HFFc6 (cell line): ENCODE measurements at regions not wholly inside any gene's neighbourhood (a gene's known extent, or its start where the extent isn't known, plus 50 kb on each side); places are given as distances from the start of the nearest gene placed in this dataset.

Experiments used
- DNase-seq: peaks from one replicate; pipeline ENCODE4 v3.0.0-alpha.2; 2018
- H3K27ac Mint-ChIP-seq: 2 replicates; pipeline ENCODE4 v1.8.0; 2020; ENCODE audit warnings: mild to moderate bottlenecking, mixed read lengths
- H3K27me3 Mint-ChIP-seq: 2 replicates; pipeline ENCODE4 v1.8.0; 2021; ENCODE audit warnings: mild to moderate bottlenecking, moderate library complexity, mixed read lengths; ENCODE audit not compliant: insufficient read depth
- H3K36me3 Mint-ChIP-seq: 2 replicates; pipeline ENCODE4 v1.8.0; 2021; ENCODE audit warnings: low read depth, mixed read lengths
- H3K4me1 Mint-ChIP-seq: 2 replicates; pipeline ENCODE4 v1.8.0; 2020; ENCODE audit warnings: low read depth, mixed read lengths
- H3K4me3 Mint-ChIP-seq: 2 replicates; pipeline ENCODE4 v1.8.0; 2020; ENCODE audit warnings: mild to moderate bottlenecking, moderate library complexity, mixed read lengths
- H3K9me3 Mint-ChIP-seq: 2 replicates; pipeline ENCODE4 v1.8.0; 2020; ENCODE audit warnings: mild to moderate bottlenecking, mixed read lengths
- CTCF ChIP-seq: fragments of 200-600 bp; sonication (generic); IDR thresholded peaks from 2 replicates; pipeline ENCODE4 v1.5.0; 2021; ENCODE audit warnings: antibody characterized with exemption, mild to moderate bottlenecking

- peaks cover 46% of the 10 kb centered on the region for H3K4me1 Mint-ChIP-seq
- H3K27me3 Mint-ChIP-seq = no peaks in the 10 kb centered on the region; the same call in 1 of the 2 replicates
- H3K4me3 Mint-ChIP-seq = no peak overlapping the region
- DNase-seq = peak; percentile 49
- TF ChIP-seq CTCF = peak; percentile 83
- peak overlapping the region; percentile 49 for H3K27ac Mint-ChIP-seq
- no peaks in the 10 kb centered on the region for H3K9me3 Mint-ChIP-seq
- H3K36me3 Mint-ChIP-seq = 0 out of 2 replicates have a peak, but pooled peaks cover 6% of the 10 kb centered on the region
These were observed 259.9 kb upstream of the TARS1 start for GRCh38 chr5:33180900-33181299.

GRCh38 chr5:33182986-33183385 is 257.8 kb upstream of the TARS1 start:
- TF ChIP-seq CTCF = no peak
- DNase-seq = no peak
- Mint-ChIP-seq H3K27me3 (no peaks in the 10 kb centered on the region; the same call in 1 of the 2 replicates), H3K36me3 (peaks cover 6% of the 10 kb centered on the region; the same call in 1 of the 2 replicates), H3K4me1 (peaks cover 38% of the 10 kb centered on the region), H3K27ac (no peak overlapping the region; the same call in 1 of the 2 replicates), H3K9me3 (peaks cover under 1% of the 10 kb centered on the region; the same call in 1 of the 2 replicates), H3K4me3 (no peak overlapping the region)

- H3K27me3 Mint-ChIP-seq = no peaks in the 10 kb centered on the region; the same call in 1 of the 2 replicates
- H3K4me3 Mint-ChIP-seq = no peak overlapping the region
- no peak for DNase-seq
- H3K9me3 Mint-ChIP-seq = peaks cover 11% of the 10 kb centered on the region
- peaks cover 12% of the 10 kb centered on the region for H3K36me3 Mint-ChIP-seq
- H3K4me1 Mint-ChIP-seq = peaks cover 38% of the 10 kb centered on the region
- H3K27ac Mint-ChIP-seq = no peak overlapping the region
- TF ChIP-seq CTCF = no peak
These were observed 256.4 kb upstream of the TARS1 start for GRCh38 chr5:33184367-33184766.

- Mint-ChIP-seq H3K27ac (no peak overlapping the region), H3K27me3 (no peaks in the 10 kb centered on the region; the same call in 1 of the 2 replicates), H3K4me1 (peaks cover 14% of the 10 kb centered on the region), H3K9me3 (peaks cover 11% of the 10 kb centered on the region), H3K4me3 (no peak overlapping the region), H3K36me3 (peaks cover 18% of the 10 kb centered on the region)
- DNase-seq = no peak
- TF ChIP-seq CTCF = no peak
These were observed 252.7 kb upstream of the TARS1 start for GRCh38 chr5:33188089-33188488.

GRCh38 chr5:33194914-33195313 is 245.9 kb upstream of the TARS1 start:
- peaks cover 5% of the 10 kb centered on the region; the same call in 1 of the 2 replicates for H3K9me3 Mint-ChIP-seq
- peaks cover 11% of the 10 kb centered on the region; the same call in 1 of the 2 replicates for H3K36me3 Mint-ChIP-seq
- H3K27ac Mint-ChIP-seq = peak overlapping the region; percentile 76; the same call in 1 of the 2 replicates
- no peak for TF ChIP-seq CTCF
- DNase-seq = no peak
- H3K4me1 Mint-ChIP-seq = peaks cover 29% of the 10 kb centered on the region
- H3K4me3 Mint-ChIP-seq = no peak overlapping the region
- no peaks in the 10 kb centered on the region; the same call in 1 of the 2 replicates for H3K27me3 Mint-ChIP-seq
